HG02943 (cell line): ENCODE measurements at regions not wholly inside any gene's neighbourhood (a gene's known extent, or its start where the extent isn't known, plus 50 kb on each side); places are given as distances from the start of the nearest gene placed in this dataset.
"Not testable (repeated sequence)": the region's sequence is repeated elsewhere in the genome, so short reads cannot be mapped to it uniquely, and the experiment has no call there.

Experiments
- ATAC-seq: cut with Tn5 transposase; IDR thresholded peaks from one replicate; pipeline ENCODE4 v1.9.1; 2021; ENCODE audit warnings: mild to moderate bottlenecking, low read depth, moderate library complexity; ENCODE audit not compliant: unreplicated experiment

- no peak for ATAC-seq
Measured at GRCh38 chr1:88526456-88526855, 157.6 kb upstream of the PKN2 start.

DNA sequence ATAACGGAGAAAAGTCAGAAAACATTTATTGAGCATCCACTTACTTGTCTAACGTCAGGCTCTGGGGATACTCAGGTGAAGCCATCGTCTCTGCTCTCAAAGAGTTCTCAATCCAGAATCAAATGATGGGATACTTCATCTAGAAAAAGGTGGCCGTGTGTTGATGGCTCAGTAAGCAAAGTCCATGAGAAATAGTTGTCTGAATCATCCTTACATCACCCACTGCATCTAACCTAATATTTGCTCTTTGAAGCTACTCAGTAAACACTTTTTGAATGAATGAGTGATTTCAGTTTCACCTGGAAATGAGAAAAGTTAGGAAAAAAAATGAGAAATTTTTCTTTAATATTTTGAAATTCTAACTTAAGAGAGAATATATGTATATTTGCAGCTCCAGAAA, 155.3 kb upstream of the PKN2 start:
- no peak for ATAC-seq

GRCh38 chr1:88529581-88529980, 154.5 kb upstream of the PKN2 start:
- ATAC-seq: no peak

DNA sequence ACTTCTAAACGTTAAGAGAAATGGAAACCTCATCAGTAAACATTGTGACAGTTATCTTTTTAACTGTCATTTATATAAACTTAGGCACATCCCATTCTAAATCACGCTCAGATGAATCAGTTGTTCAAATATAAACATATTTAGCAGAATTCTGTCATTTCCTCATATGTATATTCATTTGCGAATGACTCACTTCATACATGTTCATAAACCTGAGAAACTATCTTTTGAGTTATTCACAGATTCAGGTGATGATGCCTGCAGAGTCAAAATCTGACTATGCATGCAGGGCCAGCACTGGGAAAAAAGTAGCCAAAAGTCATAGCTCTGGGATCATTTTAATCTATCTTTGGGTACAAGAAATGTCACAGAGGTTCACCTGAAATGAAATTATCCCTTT, 153.8 kb upstream of the PKN2 start:
- no peak for ATAC-seq

GRCh38 chr1:88537787-88538186, 146.3 kb upstream of the PKN2 start:
- ATAC-seq: no peak

GRCh38 chr1:88538222-88538899, 145.7 kb upstream of the PKN2 start:
- no peak for ATAC-seq

GRCh38 chr1:88540255-88540654, 143.8 kb upstream of the PKN2 start:
- ATAC-seq: no peak

DNA sequence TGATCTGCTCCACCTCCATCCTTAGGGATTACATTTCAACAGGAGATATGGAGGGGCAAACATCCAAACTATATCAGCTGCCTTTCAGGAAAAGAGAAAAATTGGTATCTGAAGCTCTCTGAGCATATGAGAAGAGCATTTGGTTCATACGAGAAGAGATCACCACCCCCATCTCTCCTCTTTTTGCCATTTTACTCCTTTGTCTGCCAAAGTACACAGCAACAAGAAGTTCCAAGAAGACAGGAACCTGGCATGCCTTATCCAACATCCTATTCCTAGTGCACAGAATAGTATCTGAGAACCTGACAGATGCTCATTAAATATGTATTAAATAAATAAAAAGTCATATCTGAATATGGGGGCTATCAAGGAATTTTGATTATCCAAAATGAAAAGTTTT, 142.5 kb upstream of the PKN2 start:
- no peak for ATAC-seq

DNA sequence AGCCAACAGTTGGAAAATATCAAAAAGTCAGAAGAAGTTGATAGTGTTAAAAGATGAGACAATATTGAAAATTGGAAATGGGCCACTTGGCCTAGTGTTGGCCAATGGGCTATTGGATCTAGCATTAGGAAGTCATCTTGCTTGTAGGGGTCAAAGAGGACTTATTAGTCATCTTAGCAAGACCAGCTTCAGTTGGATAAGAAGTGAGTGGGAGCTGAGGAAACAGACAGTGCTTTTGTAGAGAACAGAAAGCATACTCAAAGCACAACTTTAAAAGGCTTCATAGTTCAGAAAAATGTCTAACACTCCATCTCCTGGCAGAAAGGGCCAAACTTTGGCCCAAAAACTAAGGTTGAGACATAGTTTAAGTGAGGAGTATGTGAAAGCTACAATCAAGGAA, 139.9 kb upstream of the PKN2 start:
- no peak for ATAC-seq

DNA sequence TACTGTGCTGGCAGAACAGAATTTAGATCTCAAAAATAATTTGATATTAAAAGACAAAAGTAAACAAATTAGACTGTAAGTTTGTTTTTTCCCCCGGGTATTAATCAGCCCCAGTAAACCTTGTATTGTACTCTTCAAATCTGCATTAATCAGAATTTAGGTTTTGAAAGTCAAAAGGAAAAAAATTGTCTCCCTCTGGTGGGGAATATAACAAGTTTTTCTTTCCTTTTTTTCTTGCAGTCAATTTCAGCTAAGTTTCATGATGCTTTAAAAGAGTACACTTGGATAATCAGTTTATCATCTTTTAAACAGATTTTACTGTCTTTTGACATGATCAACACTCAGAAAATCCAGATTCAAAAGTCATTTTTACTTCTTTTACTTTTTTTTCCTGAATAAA, 134.5 kb upstream of the PKN2 start:
- no peak for ATAC-seq

- no peak for ATAC-seq
Measured at GRCh38 chr1:88552226-88552625, 131.8 kb upstream of the PKN2 start.

DNA sequence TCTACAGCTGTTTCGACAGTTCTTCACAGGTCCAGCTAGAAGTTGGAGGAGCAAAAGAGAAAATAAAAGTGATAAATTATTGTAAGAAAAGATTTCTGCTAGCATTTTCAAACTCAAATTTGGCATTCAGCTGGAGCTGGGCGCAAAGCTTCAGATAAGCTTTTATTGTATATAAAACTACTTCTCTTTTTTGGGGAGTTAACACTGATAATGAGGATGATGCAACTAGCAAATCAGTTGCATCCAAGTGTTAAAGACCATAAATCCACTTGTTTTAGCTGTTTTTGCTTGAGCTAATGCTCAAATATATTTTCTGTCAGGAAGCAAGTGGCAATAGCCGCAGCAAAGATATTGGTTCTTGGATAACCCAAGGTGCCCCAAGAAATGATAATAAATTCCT, 127.1 kb upstream of the PKN2 start:
- no peak for ATAC-seq

DNA sequence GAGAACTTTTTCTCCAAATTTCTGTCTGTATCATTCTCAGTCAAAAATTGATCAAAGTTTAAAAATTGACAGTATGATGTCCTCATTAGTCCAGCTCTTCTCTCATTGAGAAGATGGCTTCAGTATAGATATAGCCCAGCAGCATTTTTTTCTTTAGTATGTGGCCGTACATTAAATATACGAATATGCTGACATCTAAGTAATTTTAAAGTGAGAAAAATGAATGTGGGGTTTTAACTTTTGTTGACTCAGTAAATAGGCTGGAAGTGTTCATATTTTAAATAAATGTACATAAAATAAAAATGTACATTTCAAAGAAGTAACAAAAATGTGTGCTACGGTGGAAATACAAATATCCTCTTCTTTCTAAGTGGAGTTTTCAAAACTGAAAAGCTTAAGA, 123.5 kb upstream of the PKN2 start:
- no peak for ATAC-seq

- ATAC-seq: no peak
Measured at GRCh38 chr1:88562991-88563390, 121.1 kb upstream of the PKN2 start.

DNA sequence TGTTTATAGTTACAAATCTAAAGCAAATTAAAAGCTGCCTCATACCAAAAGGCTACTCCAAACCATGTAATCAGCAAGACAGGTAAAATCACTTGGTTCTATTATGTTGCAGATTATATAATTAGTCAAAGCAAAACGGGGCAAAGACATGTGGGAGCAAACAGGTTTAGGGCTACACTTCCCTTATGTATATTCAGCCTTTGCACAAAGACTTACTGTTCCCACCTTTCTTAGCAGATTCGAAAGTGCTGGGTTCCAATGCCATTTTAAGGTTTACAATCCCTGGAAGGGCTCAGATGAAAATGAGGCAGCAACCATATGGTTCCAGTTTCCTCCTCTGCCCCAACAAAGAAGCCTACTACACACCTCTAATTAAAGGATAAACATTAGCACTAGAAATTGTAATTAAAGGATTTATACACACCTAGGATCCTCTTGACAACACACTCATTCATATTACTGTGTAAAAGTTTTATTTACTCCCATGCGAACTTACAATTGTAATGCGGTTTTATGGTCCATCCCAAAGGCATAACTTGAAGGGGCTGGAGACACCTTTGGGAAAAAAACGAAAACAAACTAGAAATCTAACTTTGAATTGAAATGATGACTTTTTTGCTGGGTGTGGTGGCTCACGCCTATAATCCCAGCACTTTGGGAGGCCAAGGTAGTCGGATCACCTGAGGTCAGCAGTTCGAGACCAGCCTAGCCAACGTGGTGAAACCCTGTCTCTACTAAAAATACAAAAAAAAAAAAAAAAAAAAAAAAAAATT, 117.3 kb upstream of the PKN2 start:
- no peak for ATAC-seq

DNA sequence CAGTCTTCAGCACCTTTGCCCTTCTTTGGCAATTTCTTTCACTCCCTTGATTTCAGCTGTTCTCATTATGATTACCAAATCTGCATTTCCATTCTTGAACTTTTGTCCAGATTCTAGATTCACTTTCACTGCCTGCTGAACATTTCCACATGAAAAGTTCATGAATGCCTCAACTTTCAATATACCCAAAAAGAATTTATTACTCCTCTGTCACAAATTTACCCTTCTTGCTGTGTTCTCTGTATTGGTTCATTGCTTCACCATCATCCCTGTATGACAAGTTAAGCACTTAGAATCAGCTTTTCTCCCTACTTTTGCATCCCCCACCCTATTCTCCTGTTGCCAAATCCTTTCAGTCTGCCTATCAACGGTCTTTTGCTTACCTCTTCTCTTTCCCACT, 112.6 kb upstream of the PKN2 start:
- no peak for ATAC-seq

GRCh38 chr1:88579598-88579997, 104.5 kb upstream of the PKN2 start:
- no peak for ATAC-seq

- no peak for ATAC-seq
Measured at GRCh38 chr1:88581703-88582102, 102.4 kb upstream of the PKN2 start.

DNA sequence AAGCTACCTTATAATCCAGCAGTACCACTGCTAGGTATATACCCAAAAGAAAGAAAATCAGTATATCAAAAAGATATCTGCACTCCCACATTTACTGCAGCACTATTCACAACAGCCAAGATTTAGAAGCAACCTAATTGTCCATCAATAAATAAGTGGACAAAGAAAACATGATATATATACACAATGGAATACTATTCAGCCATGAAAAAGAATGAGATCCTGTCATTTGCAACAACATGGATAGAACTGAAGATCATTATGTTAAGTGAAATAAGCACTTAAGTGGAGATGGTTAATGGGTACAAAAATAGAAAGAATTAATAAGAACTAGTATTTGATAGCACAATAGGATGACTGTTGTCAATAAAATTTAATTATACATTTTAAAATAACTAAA, 90.7 kb upstream of the PKN2 start:
- ATAC-seq: no peak

- no peak for ATAC-seq
Measured at GRCh38 chr1:88595355-88596002, 88.6 kb upstream of the PKN2 start.

GRCh38 chr1:88597973-88598372, 86.1 kb upstream of the PKN2 start:
- not testable (repeated sequence) for ATAC-seq
